ENCODE measurements at regions not wholly inside any gene's neighbourhood (a gene's known extent, or its start where the extent isn't known, plus 50 kb on each side); places are given as distances from the start of the nearest gene placed in this dataset.

GRCh38 chr3:1823867-1824266, 274.8 kb upstream of the CNTN4 start:
- DNase-seq (ENCODE audit: low read depth): no peak

DNA sequence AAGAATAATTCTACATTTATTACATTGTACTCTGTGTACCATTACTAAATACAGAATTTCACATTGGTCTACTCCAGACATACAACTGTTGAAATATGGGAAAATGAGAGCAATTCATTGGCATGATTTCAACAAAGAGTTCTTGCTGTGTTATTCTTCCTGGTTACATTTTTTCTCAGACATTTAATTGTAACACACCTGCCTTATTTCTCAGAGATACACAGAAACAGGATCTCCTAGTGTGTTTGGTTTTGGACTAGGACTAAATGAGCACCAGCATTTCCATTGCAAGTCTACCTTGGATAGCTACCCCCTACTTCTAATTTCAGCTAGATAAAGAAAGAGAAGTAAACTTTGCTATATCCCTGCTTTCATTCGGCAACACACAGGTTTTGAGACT, 274.3 kb upstream of the CNTN4 start:
- no peak for DNase-seq (ENCODE audit: low read depth)

GRCh38 chr3:1828519-1828918, 270.1 kb upstream of the CNTN4 start:
- no peak for DNase-seq (ENCODE audit: low read depth)

GRCh38 chr3:1830851-1831250, 267.8 kb upstream of the CNTN4 start:
- DNase-seq (ENCODE audit: low read depth): no peak

GRCh38 chr3:1832395-1832794, 266.3 kb upstream of the CNTN4 start:
- peak; percentile 3 for DNase-seq (ENCODE audit: low read depth)

DNA sequence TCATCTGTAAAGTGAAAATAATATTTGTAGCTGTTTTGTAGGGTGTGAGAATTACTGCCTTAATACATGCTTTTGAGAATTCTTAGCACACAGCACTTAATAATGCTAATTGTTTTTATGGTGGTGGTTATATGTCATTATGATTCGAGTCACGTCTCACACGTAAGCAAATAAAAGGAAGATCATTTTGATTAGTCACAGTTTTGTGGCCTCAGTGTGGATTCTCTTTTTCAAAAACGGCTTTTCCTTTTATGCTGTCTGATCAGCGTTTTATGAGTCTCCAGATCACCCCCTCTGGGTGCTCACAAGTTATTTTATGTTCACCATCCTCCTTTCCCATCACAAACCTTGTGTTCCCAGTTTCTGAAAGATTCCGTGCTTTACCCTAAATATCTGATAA, 255.6 kb upstream of the CNTN4 start:
- DNase-seq (ENCODE audit: low read depth): no peak

GRCh38 chr3:1847571-1847970, 251.1 kb upstream of the CNTN4 start:
- no peak for DNase-seq (ENCODE audit: low read depth)

- peak; percentile 1 for DNase-seq (ENCODE audit: low read depth)
Observed at GRCh38 chr3:1848935-1849334, 249.7 kb upstream of the CNTN4 start.

- DNase-seq (ENCODE audit: low read depth): no peak
Observed at GRCh38 chr3:1852950-1853349, 245.7 kb upstream of the CNTN4 start.

GRCh38 chr3:1855841-1856240, 242.8 kb upstream of the CNTN4 start:
- no peak for DNase-seq (ENCODE audit: low read depth)

DNA sequence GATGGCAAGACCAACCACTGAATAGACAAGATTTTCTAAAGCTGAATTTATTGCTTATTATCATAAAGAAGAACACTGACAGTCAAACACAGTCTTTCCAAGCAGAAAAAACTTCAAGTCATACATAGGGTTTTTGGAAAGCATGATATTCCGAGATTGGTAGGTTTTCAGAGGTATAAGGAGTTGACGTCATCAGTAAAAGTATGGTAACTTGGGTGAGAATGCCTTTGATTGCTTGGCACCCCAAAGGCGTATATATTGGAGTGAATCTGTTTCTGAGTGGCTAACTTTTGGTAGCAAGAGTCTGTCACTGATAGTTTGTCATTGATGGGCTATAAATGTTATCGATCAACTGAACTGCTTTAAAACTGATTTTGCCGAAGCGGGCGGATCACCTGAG, 227.9 kb upstream of the CNTN4 start:
- no peak for DNase-seq (ENCODE audit: low read depth)

DNA sequence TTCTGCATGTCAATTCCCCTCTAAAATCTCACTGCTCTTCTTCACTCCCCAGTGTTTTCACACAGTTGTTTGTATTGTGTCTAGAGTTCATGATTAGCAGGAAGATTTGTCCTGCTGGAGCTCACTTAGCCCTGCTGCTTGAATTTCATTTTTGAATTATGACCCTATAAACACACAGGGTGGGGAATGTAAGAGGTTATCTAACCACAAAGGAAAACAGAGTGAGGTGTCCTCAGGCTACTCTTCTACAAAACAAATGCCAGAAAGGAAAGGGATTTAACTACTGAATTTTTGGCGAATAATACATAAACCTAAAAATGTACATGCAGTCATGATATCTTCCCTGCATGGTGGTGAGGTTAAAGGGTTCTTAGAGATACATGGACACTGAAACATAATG, 215.1 kb upstream of the CNTN4 start:
- no peak for DNase-seq (ENCODE audit: low read depth)

DNA sequence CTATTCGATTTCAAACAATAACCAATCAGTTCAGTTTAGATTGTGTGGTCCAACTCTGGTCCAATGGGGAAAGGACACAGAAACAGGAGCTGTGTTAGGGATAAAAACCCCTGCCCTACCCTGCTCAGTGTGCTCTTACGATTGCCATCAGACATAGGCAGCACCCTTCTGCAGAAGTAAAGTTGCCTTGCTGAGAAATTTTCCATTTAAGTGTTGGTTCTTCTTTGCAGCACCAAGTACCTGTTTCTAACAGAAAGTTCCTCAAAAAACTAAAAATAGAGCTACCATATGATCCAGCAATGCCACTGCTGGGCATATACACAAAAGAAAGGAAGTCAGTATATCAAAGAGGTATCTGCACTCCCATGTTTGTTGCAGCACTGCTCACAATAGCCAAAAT, 206.2 kb upstream of the CNTN4 start:
- no peak for DNase-seq (ENCODE audit: low read depth)

DNA sequence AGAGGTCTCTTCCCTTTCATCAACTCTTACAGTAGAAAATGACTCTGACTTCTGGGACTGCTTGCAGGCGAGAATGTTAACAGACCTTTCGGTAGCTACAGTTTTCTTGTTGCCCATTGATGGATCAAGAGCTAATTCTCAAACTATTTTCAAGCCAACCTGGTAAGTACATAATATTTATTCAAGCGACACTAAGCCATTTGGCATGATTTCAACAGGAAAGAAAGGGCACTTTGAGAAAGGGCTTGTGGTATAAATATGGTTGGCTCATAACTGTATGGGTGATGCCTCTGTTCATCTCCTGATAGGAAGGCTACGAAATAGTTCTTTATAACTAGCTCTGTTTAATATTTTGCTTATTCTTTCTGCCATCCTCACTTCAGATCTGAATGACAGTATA, 196.2 kb upstream of the CNTN4 start:
- no peak for DNase-seq (ENCODE audit: low read depth)

DNA sequence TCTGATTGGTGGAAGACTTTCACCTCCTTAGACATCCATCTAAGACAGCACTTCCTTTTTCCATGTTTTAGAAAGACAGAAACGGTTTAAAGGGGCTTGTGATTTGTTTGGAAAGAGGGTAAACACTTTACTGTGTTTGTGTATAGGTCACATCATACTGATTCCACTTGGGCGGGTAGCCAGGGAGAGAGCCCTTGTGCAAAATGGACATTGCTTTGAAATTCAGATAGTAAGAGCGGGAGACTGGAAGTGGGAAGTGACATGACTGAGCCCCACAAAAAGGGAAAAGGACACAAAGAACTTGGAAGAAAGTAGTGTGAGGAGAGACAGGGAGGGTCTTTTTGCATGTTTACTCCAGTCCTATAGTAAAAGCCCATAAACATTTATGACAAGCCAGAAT, 195.6 kb upstream of the CNTN4 start:
- no peak for DNase-seq (ENCODE audit: low read depth)

GRCh38 chr3:1907911-1908310, 190.8 kb upstream of the CNTN4 start:
- DNase-seq (ENCODE audit: low read depth): no peak

DNA sequence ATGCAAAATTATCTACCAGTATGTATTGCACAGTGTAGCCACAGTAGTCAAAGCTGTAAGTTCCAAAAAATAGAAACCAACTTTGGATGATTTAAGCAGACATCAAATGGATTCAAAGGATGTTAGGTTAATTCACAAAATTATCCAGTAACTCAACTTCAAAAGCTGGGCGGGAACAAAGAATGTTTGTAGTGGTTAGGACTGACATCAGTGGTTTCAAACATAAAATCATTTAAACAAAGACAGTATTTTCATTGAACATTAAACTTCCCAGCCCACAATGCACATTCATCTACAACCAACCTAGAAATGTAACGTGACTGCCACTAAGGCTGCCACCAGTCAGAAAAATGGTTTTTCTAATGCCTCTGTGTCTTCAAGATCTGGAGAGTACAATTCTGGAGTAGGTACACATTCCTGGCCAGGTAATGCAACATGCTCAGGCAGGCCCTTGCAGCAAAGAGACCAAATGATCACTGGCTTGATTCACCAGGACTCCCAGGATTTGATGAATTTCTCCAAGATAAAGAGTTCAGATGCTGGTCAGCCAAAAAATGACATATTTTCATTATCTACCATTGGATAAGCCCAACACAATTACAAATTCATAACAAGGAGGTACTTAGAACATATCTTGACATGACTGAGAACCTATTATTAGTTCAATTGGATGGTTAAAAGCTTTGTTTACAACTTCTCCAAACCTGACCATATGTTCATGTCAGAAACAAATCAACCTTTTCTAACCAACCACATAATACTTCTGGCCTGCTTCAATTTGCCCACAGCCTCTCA, 189.8 kb upstream of the CNTN4 start:
- no peak for DNase-seq (ENCODE audit: low read depth)

DNA sequence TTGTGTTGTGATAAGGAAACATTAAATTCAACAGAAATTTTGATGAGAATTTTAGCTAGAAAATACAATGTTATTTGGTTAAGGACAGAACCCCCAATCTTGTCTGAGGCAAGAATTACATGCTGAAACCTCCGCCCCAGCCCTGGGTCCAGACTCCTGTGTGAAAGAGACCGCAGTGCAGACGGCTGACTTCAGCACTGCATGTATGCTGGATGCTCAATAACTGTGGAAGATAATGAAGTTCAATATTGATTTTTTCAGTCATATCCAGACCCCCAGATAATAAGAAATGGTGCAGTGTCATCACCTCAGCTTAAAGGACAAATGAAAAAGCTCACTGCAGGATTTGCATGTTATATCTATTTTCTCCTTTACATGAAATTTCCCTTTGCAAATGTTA, 188.3 kb upstream of the CNTN4 start:
- DNase-seq (ENCODE audit: low read depth): no peak

DNA sequence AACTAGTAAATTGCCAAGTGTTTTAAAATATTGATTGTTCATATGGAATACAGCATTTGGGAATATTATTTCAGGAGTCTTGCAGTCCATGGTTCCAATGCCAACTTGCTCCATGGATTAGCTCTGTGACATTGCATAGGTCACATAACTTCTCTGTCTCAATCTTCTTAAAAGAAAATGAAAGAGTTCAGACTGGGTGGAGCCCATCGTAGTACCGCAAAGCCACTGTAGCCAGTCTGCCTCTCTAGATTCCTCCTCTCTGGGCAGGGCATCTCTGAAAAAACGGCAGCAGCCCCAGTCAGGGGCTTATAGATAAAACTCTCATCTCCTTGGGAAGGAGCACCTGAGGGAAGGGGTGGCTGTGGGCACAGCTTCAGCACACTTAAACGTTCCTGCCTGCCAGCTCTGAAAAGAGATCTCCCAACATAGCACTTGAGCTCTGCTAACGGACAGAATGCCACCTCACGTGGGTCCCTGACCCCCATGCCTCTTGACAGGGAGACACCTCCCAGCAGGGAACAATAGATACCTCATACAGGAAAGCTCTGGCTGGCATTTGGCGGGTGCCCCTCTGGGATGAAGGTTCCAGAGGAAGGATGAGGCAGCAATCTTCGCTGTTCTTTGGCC, 168.8 kb upstream of the CNTN4 start:
- no peak for DNase-seq (ENCODE audit: low read depth)

- no peak for DNase-seq (ENCODE audit: low read depth)
Observed at GRCh38 chr3:1938975-1939374, 159.7 kb upstream of the CNTN4 start.

GRCh38 chr3:1942781-1943180, 155.9 kb upstream of the CNTN4 start:
- peak; percentile 58 for DNase-seq (ENCODE audit: low read depth)

DNA sequence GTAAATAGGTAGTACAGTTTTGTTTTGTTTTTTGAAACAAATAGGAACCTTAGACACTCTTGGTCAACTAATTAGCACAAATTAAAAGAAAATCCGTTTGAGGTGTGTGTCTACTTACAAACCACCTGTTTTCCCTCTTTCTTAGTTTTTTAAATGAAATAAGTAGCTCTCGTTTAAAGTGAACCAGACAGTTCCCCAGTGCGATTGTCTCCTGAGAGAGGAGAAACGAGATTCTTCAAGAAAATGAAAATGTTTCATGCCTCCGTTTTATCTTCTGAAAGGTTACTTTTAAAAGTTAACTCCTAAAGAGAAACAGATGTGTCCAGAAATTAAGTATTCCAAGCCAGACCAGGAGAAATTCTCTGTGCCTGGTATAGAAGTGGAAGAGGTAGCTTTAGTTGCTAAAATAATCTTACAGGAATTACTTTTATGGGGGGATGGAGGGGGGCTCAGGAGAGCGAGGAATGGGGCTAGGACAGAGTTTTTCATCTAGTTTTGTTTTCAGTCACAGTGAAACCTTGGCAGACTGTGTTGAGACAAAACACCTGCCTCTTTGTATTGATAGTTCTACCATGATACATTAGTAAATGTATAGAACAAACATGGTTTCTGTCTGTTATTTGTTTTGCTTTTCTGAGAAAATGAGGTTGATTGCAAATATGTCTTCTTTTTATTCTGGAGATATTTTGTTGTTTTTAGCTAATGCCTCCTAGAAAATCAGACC, 155.1 kb upstream of the CNTN4 start:
- no peak for DNase-seq (ENCODE audit: low read depth)

DNA sequence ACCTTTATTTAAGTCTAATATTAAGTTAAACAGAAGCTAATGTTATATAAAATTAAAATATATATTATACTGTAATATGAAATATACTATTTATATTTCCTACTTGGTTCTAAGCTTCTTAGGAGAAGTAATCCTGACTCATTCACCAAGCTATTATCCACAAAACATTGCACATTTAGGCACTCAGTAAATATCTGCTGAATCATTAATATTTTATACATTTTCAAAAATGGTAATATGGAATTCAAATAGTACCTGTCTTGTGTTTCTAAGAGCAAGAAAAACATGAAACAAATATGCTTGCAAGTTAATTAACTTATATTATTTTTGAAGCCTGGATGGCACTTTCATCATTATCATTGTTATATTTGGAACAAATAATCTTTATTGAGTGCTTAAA, 153.0 kb upstream of the CNTN4 start:
- no peak for DNase-seq (ENCODE audit: low read depth)
